NCI-H69 (cell line): ENCODE measurements at regions not wholly inside any gene's neighbourhood (a gene's known extent, or its start where the extent isn't known, plus 50 kb on each side); places are given as distances from the start of the nearest gene placed in this dataset.
"Not testable (repeated sequence)": the region's sequence is repeated elsewhere in the genome, so short reads cannot be mapped to it uniquely, and the experiment has no call there.

ENCODE experiments used
- DNase-seq: peaks from one replicate; lab custom pipeline; 2025; lab: John Stamatoyannopoulos, UW

DNA sequence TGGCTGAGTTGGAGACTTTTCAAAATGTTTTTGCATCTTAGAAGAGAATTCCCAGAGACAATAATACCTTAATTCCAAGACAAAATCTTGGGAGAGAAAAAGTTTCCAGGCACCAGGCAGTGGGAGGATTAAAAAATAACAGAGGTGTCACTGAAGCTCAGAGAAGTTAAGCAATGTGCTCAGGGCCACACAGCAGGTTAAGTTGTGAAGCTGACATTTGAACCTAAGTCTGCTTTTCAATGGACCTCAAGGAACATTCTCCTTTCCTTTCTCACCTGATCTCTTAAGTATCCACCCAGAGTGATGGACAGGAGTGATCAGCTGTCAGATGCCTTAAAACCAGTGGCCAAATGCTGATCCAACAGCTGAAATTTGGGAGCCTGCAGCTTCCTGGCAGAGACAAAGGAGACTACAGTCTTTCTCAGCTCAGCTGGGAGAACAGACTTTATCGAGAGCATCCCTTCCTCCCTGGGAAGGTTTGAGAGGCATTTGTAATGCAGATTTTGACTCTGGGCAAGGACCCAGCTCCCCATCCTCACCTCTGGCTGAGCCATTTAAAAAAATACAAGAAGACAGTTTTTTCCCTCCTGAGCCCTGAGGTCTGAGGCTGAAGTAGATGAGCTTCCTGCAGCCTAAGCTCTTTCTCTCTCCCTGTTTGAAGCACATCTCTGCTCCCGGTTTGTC, 174.9 kb upstream of the RPH3A start:
- peak; percentile 39 for DNase-seq

GRCh38 chr12:112617153-112617505, 174.4 kb upstream of the RPH3A start:
- DNase-seq, result peak; percentile 45

DNA sequence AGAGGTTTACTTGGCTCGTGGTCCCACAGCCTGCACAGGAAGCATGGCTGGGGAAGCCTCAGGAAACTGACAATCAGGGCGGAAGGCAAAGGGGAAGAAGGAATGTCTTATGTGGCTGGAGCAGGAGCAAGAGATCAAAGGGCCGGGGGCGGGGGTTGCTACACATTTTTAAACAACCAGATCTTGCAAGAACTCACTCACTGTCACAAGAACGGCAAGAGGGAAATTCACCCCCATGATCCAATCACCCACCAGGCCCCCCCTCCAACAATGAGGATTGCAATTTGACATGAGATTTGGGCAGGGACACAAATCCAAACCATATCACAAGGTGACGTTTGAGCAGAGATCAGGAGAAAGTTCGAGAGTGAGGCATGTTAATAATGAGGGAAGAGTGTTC, 163.7 kb upstream of the RPH3A start:
- DNase-seq, result no peak

DNA sequence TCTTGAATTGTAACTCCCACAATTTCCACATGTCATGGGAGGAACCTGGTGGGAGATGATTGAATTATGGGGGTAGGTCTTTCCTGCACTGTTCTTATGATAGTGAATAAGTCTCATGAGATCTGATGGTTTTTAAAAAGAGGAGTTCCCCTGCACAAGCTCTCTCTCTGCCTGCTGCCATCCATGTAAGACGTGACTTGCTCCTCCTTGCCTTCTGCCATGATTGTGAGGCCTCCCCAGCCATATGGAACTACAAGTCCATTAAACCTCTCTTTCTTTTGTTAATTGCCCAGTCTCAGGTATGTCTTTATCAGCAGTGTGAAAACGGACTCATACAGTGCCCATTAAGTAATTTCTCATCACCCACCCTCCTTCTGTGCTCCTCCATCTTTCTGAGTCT, 159.6 kb upstream of the RPH3A start:
- DNase-seq, result not testable (repeated sequence)

DNA sequence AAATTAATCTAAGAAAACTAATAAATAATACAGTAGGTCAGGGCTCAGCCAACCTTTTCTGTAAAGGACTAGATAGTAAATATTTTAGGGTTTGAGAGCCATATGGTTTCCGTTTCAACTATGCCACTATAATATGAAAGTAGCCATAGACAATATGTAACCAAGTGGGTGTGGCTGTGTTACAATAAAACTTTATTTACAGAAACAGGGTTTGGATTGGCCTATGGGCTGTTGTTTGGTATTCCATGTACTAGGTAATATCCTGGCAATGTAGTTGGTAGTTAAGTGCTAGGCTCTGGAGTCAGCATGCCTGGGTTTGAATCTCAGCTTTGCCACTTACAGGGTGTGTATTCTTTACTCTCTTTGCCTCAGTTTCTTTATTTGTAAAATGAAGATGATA, 156.5 kb upstream of the RPH3A start:
- no peak for DNase-seq

- DNase-seq, result no peak
Measured at GRCh38 chr12:112638420-112638819, 153.1 kb upstream of the RPH3A start.

- DNase-seq, result no peak
Measured at GRCh38 chr12:112645586-112645985, 146.0 kb upstream of the RPH3A start.

DNA sequence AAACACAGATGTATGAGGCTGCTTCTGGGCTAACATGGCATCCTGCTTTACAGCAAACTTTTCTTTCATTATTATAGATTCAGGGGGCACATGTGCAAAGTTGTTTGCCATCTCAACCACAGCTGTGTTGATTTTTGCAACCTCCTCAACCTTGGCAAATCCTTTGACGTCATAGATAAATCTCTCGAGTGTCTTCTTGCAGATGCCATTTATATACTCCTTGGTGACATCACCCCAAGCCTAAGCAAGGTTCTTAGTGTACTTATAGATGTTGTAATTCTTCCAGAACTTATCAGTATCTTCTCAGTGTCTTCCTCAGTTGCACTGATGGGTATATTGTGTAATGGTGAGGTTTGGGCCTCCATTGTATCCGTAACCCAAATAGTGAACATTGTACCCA, 135.4 kb upstream of the RPH3A start:
- DNase-seq, result no peak

DNA sequence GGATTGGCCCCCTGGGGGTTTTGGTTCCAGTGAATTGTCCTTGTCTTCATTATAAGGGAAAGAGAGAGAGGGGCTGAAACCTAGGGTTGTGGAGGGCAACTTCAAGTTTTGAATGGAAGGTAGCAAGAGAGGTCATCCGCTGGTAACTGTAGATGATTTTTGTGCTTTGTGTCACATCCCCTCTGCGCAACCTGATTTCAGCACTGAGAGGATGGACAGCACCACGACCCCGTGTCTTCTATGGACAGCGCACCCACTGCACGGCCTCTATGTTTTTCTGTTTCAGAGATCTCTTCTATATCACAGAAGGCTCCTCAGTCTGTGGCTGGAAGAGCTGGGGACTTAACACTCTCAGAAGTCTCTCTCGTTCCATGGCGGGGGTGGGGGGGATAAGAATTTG, 127.0 kb upstream of the RPH3A start:
- no peak for DNase-seq

DNA sequence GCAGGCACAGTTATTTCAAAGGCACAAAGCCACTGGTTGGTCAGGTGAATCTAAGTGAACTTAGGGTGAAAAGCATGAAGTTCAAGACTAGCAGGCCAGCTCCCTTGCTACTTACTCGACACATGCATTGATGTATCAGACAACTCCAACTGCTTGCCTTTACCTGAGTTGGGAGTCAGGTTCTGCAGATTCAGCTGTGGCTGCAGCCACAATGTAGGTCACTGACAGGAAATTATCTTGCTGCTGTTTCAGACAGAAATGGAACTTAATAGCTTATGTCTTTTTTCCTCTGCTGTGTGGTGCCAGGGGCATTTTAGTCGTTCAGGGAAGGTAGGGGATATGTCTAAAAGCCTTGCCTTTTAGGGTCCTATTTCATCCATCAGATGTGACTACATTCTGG, 125.6 kb upstream of the RPH3A start:
- peak; percentile 26 for DNase-seq

DNA sequence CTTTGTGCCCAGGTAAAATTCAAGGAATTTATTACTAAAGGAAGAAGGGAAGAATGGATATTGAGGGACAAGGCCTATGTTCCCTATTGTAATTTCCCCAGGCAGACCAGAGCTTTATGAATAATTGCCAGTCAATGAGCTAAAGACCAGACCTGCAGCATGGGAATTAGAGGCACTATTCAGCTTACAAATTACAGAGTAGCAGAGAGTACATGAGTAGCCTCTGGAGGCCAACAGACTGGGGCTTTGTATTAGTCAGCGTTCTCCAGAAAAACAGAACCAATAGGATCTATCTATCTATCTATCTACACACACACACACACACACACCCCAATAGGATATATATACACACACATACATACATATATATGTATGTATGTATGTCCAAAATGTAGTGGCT, 120.0 kb upstream of the RPH3A start:
- peak; percentile 52 for DNase-seq

GRCh38 chr12:112674539-112674938, 117.0 kb upstream of the RPH3A start:
- DNase-seq, result no peak

DNA sequence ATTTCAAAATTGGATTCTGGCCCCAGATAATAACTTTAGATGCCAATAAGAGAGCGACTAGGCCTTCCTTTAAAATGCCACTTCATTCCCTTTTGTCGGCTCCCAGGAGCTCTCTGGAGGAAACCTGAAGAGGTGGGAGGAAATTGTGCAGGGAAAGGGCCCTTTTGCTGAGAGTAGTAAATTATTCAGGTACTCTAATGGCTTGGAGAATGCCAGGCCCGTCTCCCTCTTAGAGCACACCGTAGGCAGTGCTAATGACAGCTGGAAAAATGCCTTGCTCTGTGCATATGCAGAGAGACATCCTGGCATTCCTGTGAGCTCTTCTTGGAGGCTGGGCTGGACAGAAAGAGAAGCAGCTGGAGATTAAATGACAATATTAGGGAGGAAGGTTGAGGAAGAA, 115.0 kb upstream of the RPH3A start:
- peak; percentile 27 for DNase-seq

GRCh38 chr12:112677050-112677765, 114.3 kb upstream of the RPH3A start:
- no peak for DNase-seq

DNA sequence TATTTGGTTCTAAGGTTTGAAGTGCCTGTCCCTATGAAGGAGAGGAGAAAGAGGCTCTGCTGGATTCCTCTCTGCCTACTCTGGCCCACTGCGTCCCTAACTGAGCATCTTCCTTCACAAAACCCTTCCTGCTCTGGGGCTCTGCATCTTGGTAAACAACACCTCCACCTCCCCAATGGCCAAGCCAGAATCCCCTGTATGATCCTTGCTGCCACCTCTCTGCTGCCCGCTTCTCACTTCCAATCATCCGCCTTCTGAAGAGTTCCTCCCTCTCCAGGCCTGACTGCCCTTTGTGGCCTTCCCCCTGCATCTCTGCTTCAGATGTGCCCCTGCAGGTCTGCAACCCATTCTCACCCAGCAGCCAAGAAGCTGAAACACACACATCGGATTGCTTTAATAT, 110.6 kb upstream of the RPH3A start:
- DNase-seq, result no peak

DNA sequence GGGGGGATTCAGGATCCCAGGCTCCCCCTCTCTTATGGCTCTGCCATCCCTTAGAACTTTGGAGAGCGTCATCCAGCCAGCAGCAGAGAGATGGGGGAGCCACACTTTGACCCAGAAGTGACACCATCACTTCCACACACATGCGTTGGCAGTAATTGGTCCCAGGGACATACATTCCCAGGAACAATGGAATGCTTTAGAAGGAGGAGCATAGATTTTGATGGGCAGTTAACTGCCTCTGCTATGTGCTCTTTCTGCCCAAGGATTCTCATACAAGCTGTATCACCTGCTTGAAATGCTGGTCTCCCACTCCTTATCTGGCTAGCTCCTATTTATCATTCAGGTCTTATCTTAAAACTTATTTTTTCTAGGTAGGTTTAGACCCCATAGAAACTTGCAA, 109.0 kb upstream of the RPH3A start:
- peak; percentile 25 for DNase-seq

DNA sequence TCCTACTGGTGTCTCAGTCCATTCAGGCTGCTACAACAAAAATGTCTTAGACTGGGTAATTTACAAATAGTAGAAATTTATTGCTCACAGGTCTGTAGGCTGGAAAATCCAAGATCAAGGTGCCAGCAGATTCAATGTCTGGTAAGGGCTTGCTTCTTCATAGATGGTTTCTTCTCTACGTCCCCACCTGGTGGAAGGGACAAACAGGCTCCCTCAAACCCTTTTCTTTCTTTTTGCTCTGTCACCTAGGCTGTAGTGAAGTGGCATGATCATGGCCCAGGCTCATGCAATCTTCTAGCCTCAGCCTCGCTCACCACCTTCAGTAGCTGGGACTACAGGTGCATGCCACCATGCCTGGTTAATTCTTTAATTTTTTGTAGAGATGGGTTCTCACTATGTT, 106.8 kb upstream of the RPH3A start:
- peak; percentile 51 for DNase-seq

GRCh38 chr12:112685321-112685720, 106.2 kb upstream of the RPH3A start:
- DNase-seq, result peak; percentile 91

DNA sequence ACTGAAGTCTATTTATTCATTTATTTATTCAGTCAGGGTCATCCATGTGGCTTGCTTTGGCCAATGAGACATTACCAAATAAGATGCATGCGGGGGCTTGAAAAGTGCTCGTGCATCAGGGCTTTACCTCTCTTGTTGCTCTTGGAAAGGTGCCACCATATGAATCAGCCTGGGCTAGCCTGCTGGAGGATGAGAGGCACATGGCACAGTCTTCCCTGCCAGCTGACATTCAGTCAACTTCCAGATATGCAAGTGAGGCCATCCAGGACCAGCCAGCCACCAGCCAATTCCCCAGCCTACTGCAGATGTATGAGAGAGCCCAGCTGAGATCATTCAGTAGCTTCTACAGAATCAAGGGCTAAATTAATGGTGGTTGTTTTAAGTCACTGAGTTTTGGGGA, 105.2 kb upstream of the RPH3A start:
- peak; percentile 90 for DNase-seq

DNA sequence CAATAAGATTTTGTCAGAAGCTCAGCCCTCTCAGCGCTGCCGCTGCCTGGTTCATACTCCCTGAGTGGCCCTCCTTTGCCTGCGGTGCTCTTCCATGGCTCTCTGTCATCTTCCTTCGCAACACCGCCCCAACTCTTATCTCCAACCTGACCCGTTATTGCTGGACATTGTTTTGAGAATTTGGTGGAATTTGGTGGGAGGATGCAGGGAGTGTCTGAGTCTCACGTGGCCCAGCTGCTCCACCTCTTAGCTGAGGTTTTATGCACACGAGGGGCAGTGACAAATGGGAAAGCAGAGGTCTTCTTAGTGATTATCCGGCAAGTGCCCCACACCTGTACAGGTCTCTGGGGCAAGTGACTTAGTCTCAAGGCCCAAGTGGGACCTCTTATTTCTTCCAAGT, 97.5 kb upstream of the RPH3A start:
- no peak for DNase-seq

DNA sequence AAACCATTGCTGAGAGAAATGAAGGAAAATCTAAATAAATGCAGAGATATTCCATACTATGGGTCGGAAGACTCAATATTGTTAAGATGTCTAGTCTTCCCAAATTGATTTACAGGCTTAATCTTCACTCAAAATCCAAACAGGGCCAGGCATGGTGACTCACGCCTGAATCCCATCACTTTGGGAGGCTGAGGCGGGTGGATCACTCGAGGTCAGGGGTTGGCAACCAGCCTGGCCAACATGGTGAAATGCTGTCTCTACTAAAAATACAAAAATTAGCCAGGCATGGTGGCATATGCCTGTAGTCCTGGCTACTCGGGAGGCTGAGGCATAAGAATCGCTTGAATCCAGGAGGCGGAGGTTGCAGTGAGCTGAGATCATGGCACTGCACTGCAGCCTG, 94.1 kb upstream of the RPH3A start:
- not testable (repeated sequence) for DNase-seq

GRCh38 chr12:112705037-112705632, 86.4 kb upstream of the RPH3A start:
- peak; percentile 82 for DNase-seq

GRCh38 chr12:112710414-112710813, 81.1 kb upstream of the RPH3A start:
- peak; percentile 50 for DNase-seq

DNA sequence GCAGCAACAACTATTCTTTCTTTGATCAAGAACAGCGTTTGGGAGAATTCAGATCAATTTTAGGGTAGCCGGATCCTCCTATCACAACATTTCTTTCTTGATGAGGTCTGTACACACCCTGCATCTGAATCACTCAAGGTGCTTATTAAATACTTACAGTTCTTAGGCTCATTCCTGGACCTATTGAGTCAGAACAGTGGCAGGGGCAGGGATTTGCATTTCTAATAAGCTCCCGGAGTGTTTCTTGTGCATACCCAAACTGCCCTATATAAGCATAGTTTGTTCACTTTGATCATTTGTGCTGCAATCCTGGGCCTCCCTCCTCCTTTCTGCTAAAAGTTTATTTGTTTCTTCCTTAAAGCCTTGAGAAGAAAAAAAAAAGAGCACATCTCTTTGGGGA, 80.5 kb upstream of the RPH3A start:
- peak; percentile 10 for DNase-seq
